ENCODE measurements at regions not wholly inside any gene's neighbourhood (a gene's known extent, or its start where the extent isn't known, plus 50 kb on each side); places are given as distances from the start of the nearest gene placed in this dataset.

- no peak overlapping the region for H2BK5ac ChIP-seq (ENCODE audit: insufficient read length, low read length)
- H3K23ac ChIP-seq (ENCODE audit: insufficient read length, low read depth, low read length): no peak overlapping the region
- H3K27ac ChIP-seq (ENCODE audit: insufficient read length, low read depth, low read length): no peak overlapping the region
- Mint-ChIP-seq H3K4me1 (peaks cover 23 to 25% of the 10 kb centered on the region in 2 experiments), H3K36me3 (ENCODE audit: insufficient read depth in 1 of 3, low read depth in 3 of 3) (no peaks in the 10 kb centered on the region), H3K27me3 (ENCODE audit: low read depth) (no peaks in the 10 kb centered on the region), H3K27ac (no peak overlapping the region), H3K9me3 (no peaks in the 10 kb centered on the region), H3K4me3 (no peak overlapping the region)
- no peak overlapping the region for H4K91ac ChIP-seq (ENCODE audit: insufficient read length, low read depth, low read length)
- H4K5ac ChIP-seq (ENCODE audit: insufficient read length, low read depth, low read length): no peak overlapping the region
- no peak overlapping the region for H2BK15ac ChIP-seq (ENCODE audit: low read depth, low read length)
- H3K18ac ChIP-seq (ENCODE audit: insufficient read length, low read depth, low read length): no peak overlapping the region
- H3K4ac ChIP-seq (ENCODE audit: low read depth, low read length): no peak overlapping the region
- no peaks in the 10 kb centered on the region for H3K79me1 ChIP-seq (ENCODE audit: insufficient read depth, low read depth, low read length, poor library complexity, severe bottlenecking)
- no peak overlapping the region for H2BK12ac ChIP-seq (ENCODE audit: insufficient read length, low read depth, low read length)
- H3K27me3 ChIP-seq (ENCODE audit: insufficient read depth, low read length): no peaks in the 10 kb centered on the region
- no peak overlapping the region for H2BK20ac ChIP-seq (ENCODE audit: low read depth, low read length, poor library complexity, severe bottlenecking)
- H3K23me2 ChIP-seq (ENCODE audit: insufficient read length, low read depth, low read length, poor library complexity, severe bottlenecking): no peaks in the 10 kb centered on the region
- no peak overlapping the region for H3K14ac ChIP-seq (ENCODE audit: insufficient read depth, low read length)
- H3K4me1 ChIP-seq (ENCODE audit: insufficient read depth, low read length): peaks cover 6% of the 10 kb centered on the region; the same call in 1 of the 2 replicates
- no peak overlapping the region for H2AK5ac ChIP-seq (ENCODE audit: insufficient read length, low read length)
- TF ChIP-seq, protein P1, sequence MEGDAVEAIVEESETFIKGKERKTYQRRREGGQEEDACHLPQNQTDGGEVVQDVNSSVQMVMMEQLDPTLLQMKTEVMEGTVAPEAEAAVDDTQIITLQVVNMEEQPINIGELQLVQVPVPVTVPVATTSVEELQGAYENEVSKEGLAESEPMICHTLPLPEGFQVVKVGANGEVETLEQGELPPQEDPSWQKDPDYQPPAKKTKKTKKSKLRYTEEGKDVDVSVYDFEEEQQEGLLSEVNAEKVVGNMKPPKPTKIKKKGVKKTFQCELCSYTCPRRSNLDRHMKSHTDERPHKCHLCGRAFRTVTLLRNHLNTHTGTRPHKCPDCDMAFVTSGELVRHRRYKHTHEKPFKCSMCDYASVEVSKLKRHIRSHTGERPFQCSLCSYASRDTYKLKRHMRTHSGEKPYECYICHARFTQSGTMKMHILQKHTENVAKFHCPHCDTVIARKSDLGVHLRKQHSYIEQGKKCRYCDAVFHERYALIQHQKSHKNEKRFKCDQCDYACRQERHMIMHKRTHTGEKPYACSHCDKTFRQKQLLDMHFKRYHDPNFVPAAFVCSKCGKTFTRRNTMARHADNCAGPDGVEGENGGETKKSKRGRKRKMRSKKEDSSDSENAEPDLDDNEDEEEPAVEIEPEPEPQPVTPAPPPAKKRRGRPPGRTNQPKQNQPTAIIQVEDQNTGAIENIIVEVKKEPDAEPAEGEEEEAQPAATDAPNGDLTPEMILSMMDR (conservative IDR thresholded peaks at IDR 0.05): no peak
- H3K9me3 ChIP-seq (ENCODE audit: control insufficient read depth, low read depth, low read length): no peaks in the 10 kb centered on the region
- H3K56ac ChIP-seq (ENCODE audit: insufficient read length, low read depth, low read length): no peak overlapping the region
- no peak overlapping the region for H2AFZ ChIP-seq (ENCODE audit: low read length)
- no peak overlapping the region for H3T11ph ChIP-seq (ENCODE audit: low read length)
- H2BK120ac ChIP-seq (ENCODE audit: low read depth, low read length, poor library complexity, severe bottlenecking): no peak overlapping the region
- no peaks in the 10 kb centered on the region for H3K79me2 ChIP-seq (ENCODE audit: insufficient read depth, low read length)
- H4K20me1 ChIP-seq (ENCODE audit: control insufficient read depth, insufficient read depth, insufficient read length): no peaks in the 10 kb centered on the region
- no CpG with 5 or more reads among the region's 3 CpGs for WGBS (ENCODE audit: extremely low coverage, insufficient read length, low lambda C conversion rate)
- H3K4me2 ChIP-seq (ENCODE audit: insufficient read depth, insufficient read length, low read length): no peak overlapping the region
- no peak for DNase-seq
- H3K9ac ChIP-seq (ENCODE audit: extremely low read depth, insufficient read length, low read length): no peak overlapping the region
- no peak overlapping the region for H4K8ac ChIP-seq (replicated peaks; ENCODE audit: insufficient read length, low read depth, low read length)
Observed at GRCh38 chr7:114148779-114149178, 230.0 kb upstream of the PPP1R3A start.
